ENCODE measurements at regions not wholly inside any gene's neighbourhood (a gene's known extent, or its start where the extent isn't known, plus 50 kb on each side); places are given as distances from the start of the nearest gene placed in this dataset.

GRCh38 chr2:133732059-133732458 is 163.8 kb upstream of the NCKAP5 start:
- intact Hi-C loops (cut with micrococcal nuclease; ENCODE audit: unreplicated experiment): no loop called here

DNA sequence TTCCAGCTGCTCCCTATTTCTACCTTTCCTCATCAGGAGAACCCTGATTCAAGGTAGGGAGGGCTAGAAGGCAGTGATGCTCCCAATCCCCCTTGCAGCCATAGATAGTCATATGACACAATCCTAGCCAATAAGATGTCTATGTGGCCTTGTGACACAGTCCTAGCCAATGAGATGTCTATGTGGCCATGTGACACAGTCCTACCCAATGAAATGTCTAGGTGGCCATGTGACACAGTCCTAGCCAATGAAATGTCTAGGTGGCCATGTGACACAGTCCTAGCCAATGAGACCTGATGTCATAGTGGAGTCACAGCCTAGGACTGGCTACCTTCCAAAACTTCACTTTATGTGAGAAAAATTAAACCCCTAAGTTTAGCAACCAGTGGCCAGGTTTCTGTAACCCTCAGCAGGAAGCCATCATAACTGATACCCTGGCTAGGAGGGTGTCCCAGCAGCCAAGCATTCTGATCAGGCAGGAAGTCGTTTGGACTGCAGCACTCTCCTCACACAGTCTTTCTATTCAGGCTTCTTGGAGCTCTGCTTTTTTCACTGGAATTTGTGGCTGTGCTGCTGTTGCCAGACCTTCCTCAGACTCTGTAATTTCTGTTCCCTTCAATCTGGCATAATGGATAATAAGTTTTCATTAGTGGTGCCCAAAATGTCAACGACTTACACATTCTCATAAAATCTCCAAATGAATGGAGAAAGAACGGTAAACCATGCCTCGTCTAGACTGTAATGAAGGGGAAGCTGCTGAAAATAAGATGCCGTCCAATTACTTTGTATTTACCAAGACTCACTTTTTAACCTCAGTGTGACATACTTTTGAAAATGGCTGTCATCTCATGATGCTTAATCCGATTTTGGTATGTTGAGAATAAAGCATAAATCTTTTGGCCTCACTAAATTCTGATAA is 165.0 kb upstream of the NCKAP5 start:
- Mint-ChIP-seq H3K9me3 (ENCODE audit: low read depth, unreplicated experiment) (no peaks in the 10 kb centered on the region), H3K36me3 (ENCODE audit: insufficient read depth, unreplicated experiment) (no peaks in the 10 kb centered on the region), H3K4me3 (ENCODE audit: low read depth, unreplicated experiment) (no peak overlapping the region), H3K27me3 (ENCODE audit: unreplicated experiment) (no peaks in the 10 kb centered on the region), H3K4me1 (ENCODE audit: low read depth, unreplicated experiment) (no peaks in the 10 kb centered on the region), H3K27ac (ENCODE audit: unreplicated experiment) (no peak overlapping the region)
- no peak for DNase-seq
- intact Hi-C loops (cut with micrococcal nuclease; ENCODE audit: unreplicated experiment): no loop called here
- no TSS peak for BruUV-seq (replicated peaks)
- CTCF ChIA-PET: no interaction called here
- TF ChIP-seq CTCF (IDR thresholded peaks at IDR 0.05; ENCODE audit: unreplicated experiment): no peak

More at GRCh38 chr2:133732059-133732458, 163.8 kb upstream of the NCKAP5 start:
- Mint-ChIP-seq H3K27ac (ENCODE audit: unreplicated experiment) (no peak overlapping the region), H3K27me3 (ENCODE audit: unreplicated experiment) (no peaks in the 10 kb centered on the region), H3K4me1 (ENCODE audit: low read depth, unreplicated experiment) (no peaks in the 10 kb centered on the region), H3K4me3 (ENCODE audit: low read depth, unreplicated experiment) (no peak overlapping the region), H3K36me3 (ENCODE audit: insufficient read depth, unreplicated experiment) (no peaks in the 10 kb centered on the region), H3K9me3 (ENCODE audit: low read depth, unreplicated experiment) (no peaks in the 10 kb centered on the region)
- DNase-seq: no peak
- no TSS peak for BruUV-seq (replicated peaks)
- CTCF ChIA-PET: interaction anchor here (0.6 kb wide), 1 partner anchor 165 kb away, joined by 3 read pairs; no protein-coding TSS in a partner anchor
- TF ChIP-seq CTCF (IDR thresholded peaks at IDR 0.05; ENCODE audit: unreplicated experiment): no peak

GRCh38 chr2:133733901-133734255 is 165.6 kb upstream of the NCKAP5 start:
- no peak for TF ChIP-seq CTCF (IDR thresholded peaks at IDR 0.05; ENCODE audit: unreplicated experiment)
- Mint-ChIP-seq H3K27me3 (ENCODE audit: unreplicated experiment) (no peaks in the 10 kb centered on the region), H3K4me1 (ENCODE audit: low read depth, unreplicated experiment) (no peaks in the 10 kb centered on the region), H3K36me3 (ENCODE audit: insufficient read depth, unreplicated experiment) (no peaks in the 10 kb centered on the region), H3K9me3 (ENCODE audit: low read depth, unreplicated experiment) (no peaks in the 10 kb centered on the region), H3K4me3 (ENCODE audit: low read depth, unreplicated experiment) (no peak overlapping the region), H3K27ac (ENCODE audit: unreplicated experiment) (no peak overlapping the region)
- no peak for DNase-seq
- CTCF ChIA-PET: no interaction called here
- intact Hi-C loops (cut with micrococcal nuclease; ENCODE audit: unreplicated experiment): no loop called here
- BruUV-seq (replicated peaks): no TSS peak

DNA sequence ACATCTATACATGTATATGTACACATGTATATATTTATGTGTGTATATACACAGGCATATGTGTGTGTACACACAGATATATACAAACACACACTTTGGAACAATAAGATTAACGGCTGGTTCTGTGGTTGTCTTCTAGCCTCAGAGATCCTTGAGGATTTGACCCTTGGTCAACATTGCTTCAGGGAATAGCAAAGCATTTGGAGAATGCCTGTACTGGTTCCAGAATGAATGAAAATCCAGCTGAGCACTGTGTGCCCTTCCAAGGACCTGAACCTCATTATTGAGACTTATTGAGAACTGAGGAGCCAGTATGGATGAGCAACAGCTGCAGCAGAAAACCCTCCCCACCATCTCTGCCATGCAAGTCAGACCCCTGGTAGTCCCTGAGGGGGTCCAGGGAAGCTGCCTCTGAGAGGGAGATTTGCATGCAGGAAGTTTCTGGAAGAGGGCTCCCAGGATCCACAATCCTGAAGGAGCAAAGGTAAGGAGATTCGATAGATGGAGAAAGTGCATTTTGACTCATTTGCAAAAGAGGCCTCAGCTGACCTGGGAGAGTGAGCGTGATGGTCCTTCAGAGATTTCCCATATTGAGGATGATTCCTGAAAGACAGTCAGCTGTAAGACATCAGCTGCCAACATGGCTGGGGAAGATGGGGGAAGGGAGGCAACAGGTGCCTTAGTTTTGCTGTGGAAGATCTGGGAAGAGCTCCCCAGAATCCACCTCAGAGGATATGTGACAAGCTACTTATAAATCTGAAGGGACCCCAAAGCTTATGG is 166.6 kb upstream of the NCKAP5 start:
- Mint-ChIP-seq H3K9me3 (ENCODE audit: low read depth, unreplicated experiment) (no peaks in the 10 kb centered on the region), H3K27me3 (ENCODE audit: unreplicated experiment) (no peaks in the 10 kb centered on the region), H3K4me3 (ENCODE audit: low read depth, unreplicated experiment) (no peak overlapping the region), H3K27ac (ENCODE audit: unreplicated experiment) (no peak overlapping the region), H3K36me3 (ENCODE audit: insufficient read depth, unreplicated experiment) (no peaks in the 10 kb centered on the region), H3K4me1 (ENCODE audit: low read depth, unreplicated experiment) (no peaks in the 10 kb centered on the region)
- CTCF ChIA-PET: no interaction called here
- TF ChIP-seq CTCF (IDR thresholded peaks at IDR 0.05; ENCODE audit: unreplicated experiment): no peak
- no peak for DNase-seq
- no TSS peak for BruUV-seq (replicated peaks)
- intact Hi-C loops (cut with micrococcal nuclease; ENCODE audit: unreplicated experiment): no loop called here

All from Calu3 (cell line).